Esophagus squamous epithelium (tissue), 4 donors: ENCODE measurements at regions not wholly inside any gene's neighbourhood (a gene's known extent, or its start where the extent isn't known, plus 50 kb on each side); places are given as distances from the start of the nearest gene placed in this dataset.

Source experiments
- CTCF ChIP-seq, 6 experiments: fragments of 450-650 bp in 4 of 6; fragments of 200-600 bp in 2 of 6; sonication (generic) in 2 of 6; IDR thresholded peaks; one replicate each; pipeline ENCODE4 v1.5.1; 2016 to 2019; ENCODE audit warnings: antibody characterized with exemption in 6 of 6, mild to moderate bottlenecking in 4 of 6, moderate library complexity in 4 of 6
- POLR2A ChIP-seq, 4 donors: fragments of 450-650 bp; IDR thresholded peaks; one replicate each; pipeline ENCODE4 v1.6.1; 2017; ENCODE audit warnings: antibody characterized with exemption in 4 of 4, mild to moderate bottlenecking in 4 of 4, moderate library complexity in 3 of 4

- TF ChIP-seq POLR2A (IDR thresholded peaks at IDR 0.05) = no peak
- no peak for TF ChIP-seq CTCF (IDR thresholded peaks at IDR 0.05)
These were observed 415.3 kb downstream of the IRS2 start for GRCh38 chr13:109371066-109371465.
